ENCODE measurements at regions not wholly inside any gene's neighbourhood (a gene's known extent, or its start where the extent isn't known, plus 50 kb on each side); places are given as distances from the start of the nearest gene placed in this dataset.
"Not testable (repeated sequence)": the region's sequence is repeated elsewhere in the genome, so short reads cannot be mapped to it uniquely, and the experiment has no call there.

GRCh38 chr17:36845916-36846315 lies 91.4 kb upstream of the LHX1 start:
- no peak for DNase-seq (ENCODE audit: low spot score)

- no peak for DNase-seq (ENCODE audit: low spot score)
These were observed 90.6 kb upstream of the LHX1 start for GRCh38 chr17:36846410-36847292.

- DNase-seq (ENCODE audit: low spot score): no peak
These were observed 89.0 kb upstream of the LHX1 start for GRCh38 chr17:36848008-36848902.

GRCh38 chr17:36849020-36849419 lies 88.3 kb upstream of the LHX1 start:
- DNase-seq (ENCODE audit: low spot score): not testable (repeated sequence)

GRCh38 chr17:36849871-36850348 lies 87.4 kb upstream of the LHX1 start:
- DNase-seq (ENCODE audit: low spot score): peak; percentile 32

GRCh38 chr17:36850790-36851189 lies 86.5 kb upstream of the LHX1 start:
- no peak for DNase-seq (ENCODE audit: low spot score)

GRCh38 chr17:36851250-36851649 lies 86.0 kb upstream of the LHX1 start:
- no peak for DNase-seq (ENCODE audit: low spot score)

GRCh38 chr17:36852478-36852877 lies 84.8 kb upstream of the LHX1 start:
- not testable (repeated sequence) for DNase-seq (ENCODE audit: low spot score)

GRCh38 chr17:36854982-36855381 lies 82.3 kb upstream of the LHX1 start:
- DNase-seq (ENCODE audit: low spot score): no peak

- DNase-seq (ENCODE audit: low spot score): no peak
These were observed 81.8 kb upstream of the LHX1 start for GRCh38 chr17:36855459-36855858.

- no peak for DNase-seq (ENCODE audit: low spot score)
These were observed 81.1 kb upstream of the LHX1 start for GRCh38 chr17:36856222-36856621.

GRCh38 chr17:36856903-36857381 lies 80.3 kb upstream of the LHX1 start:
- DNase-seq (ENCODE audit: low spot score): no peak

GRCh38 chr17:36857698-36858097 lies 79.6 kb upstream of the LHX1 start:
- no peak for DNase-seq (ENCODE audit: low spot score)

- no peak for DNase-seq (ENCODE audit: low spot score)
These were observed 78.9 kb upstream of the LHX1 start for GRCh38 chr17:36858119-36859002.

- no peak for DNase-seq (ENCODE audit: low spot score)
These were observed 78.3 kb upstream of the LHX1 start for GRCh38 chr17:36859003-36859300.

- no peak for DNase-seq (ENCODE audit: low spot score)
These were observed 77.6 kb upstream of the LHX1 start for GRCh38 chr17:36859706-36860105.

GRCh38 chr17:36861531-36861930 lies 75.7 kb upstream of the LHX1 start:
- peak; percentile 49 for DNase-seq (ENCODE audit: low spot score)

- DNase-seq (ENCODE audit: low spot score): no peak
These were observed 75.0 kb upstream of the LHX1 start for GRCh38 chr17:36862116-36862920.

- no peak for DNase-seq (ENCODE audit: low spot score)
These were observed 74.1 kb upstream of the LHX1 start for GRCh38 chr17:36863131-36863530.

GRCh38 chr17:36863676-36864612 lies 73.3 kb upstream of the LHX1 start:
- DNase-seq (ENCODE audit: low spot score): no peak

Measured in HuH-7 (cell line).